ENCODE measurements at regions not wholly inside any gene's neighbourhood (a gene's known extent, or its start where the extent isn't known, plus 50 kb on each side); places are given as distances from the start of the nearest gene placed in this dataset.

DNA sequence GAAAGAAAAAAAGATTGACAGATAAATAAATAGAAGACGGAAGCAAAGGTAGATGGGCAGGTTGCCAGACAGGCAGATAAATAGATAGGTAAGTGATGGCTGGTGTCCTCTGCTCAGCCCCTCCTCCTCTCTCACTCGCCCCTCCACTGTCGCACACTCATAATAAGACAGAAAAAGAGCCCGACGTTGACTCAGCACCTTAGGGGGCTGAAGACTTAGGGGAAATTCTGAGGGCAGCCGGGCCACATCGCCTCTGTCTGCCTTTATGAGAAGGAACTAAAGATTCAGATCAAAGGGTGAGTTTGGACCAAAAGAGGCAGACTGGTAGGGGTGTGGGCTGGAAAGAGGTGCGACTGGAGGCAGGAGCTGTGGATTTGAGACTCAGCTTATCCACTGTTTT lies 158.1 kb upstream of the IGSF21 start:
- no peaks in the 10 kb centered on the region for H3K4me1 ChIP-seq (ENCODE audit: control insufficient read depth in 2 of 2, insufficient read depth in 2 of 2, low read length in 2 of 2)
- no peaks in the 10 kb centered on the region for H4K20me1 ChIP-seq (ENCODE audit: control insufficient read depth, insufficient read depth, low read length, poor library complexity, severe bottlenecking)
- 71% methylated on average over 5 of the region's 8 CpGs for WGBS (ENCODE audit: insufficient coverage)
- no peaks in the 10 kb centered on the region for H3K79me2 ChIP-seq (ENCODE audit: control insufficient read depth, insufficient read depth, low read length)
- intact Hi-C loops (cut with micrococcal nuclease): no loop called here
- H3K4me2 ChIP-seq (replicated peaks; ENCODE audit: low read depth, low read length, poor library complexity, severe bottlenecking): no peak overlapping the region
- CTCF ChIA-PET: no interaction called here
- TF ChIP-seq EZH2 (IDR thresholded peaks at IDR 0.05; ENCODE audit: borderline replicate concordance, insufficient read depth, low read depth, low read length, poor library complexity, severe bottlenecking): no peak
- TF ChIP-seq, protein P1, sequence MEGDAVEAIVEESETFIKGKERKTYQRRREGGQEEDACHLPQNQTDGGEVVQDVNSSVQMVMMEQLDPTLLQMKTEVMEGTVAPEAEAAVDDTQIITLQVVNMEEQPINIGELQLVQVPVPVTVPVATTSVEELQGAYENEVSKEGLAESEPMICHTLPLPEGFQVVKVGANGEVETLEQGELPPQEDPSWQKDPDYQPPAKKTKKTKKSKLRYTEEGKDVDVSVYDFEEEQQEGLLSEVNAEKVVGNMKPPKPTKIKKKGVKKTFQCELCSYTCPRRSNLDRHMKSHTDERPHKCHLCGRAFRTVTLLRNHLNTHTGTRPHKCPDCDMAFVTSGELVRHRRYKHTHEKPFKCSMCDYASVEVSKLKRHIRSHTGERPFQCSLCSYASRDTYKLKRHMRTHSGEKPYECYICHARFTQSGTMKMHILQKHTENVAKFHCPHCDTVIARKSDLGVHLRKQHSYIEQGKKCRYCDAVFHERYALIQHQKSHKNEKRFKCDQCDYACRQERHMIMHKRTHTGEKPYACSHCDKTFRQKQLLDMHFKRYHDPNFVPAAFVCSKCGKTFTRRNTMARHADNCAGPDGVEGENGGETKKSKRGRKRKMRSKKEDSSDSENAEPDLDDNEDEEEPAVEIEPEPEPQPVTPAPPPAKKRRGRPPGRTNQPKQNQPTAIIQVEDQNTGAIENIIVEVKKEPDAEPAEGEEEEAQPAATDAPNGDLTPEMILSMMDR (IDR thresholded peaks at IDR 0.05): no peak
- no peak overlapping the region for H3K9ac ChIP-seq (ENCODE audit: low read length)
- no peaks in the 10 kb centered on the region for H3K4me1 Mint-ChIP-seq
- POLR2A ChIA-PET: interaction anchor here (0.6 kb wide), 1 partner anchor 16 kb away, joined by 3 read pairs; no protein-coding TSS in a partner anchor
- H3K27me3 ChIP-seq (replicated peaks in 1 of 4; ENCODE audit: control extremely low read depth in 1 of 4, control insufficient read depth in 3 of 4, insufficient read depth in 4 of 4, low read length in 3 of 4): peaks cover 0 to 3% (median 0%) of the 10 kb centered on the region in 4 experiments
- H3K9me3 ChIP-seq (ENCODE audit: control extremely low read depth in 1 of 3, control insufficient read depth in 2 of 3, insufficient read depth in 1 of 3, low read length in 2 of 3): peaks cover 0 to 3% (median 0%) of the 10 kb centered on the region in 3 donors
- no peak overlapping the region for H2AFZ ChIP-seq (ENCODE audit: insufficient read depth, low read depth, low read length, poor library complexity, severe bottlenecking)
- ATAC-seq (ENCODE audit: low read depth) (no peak), DNase-seq (no peak)
- no peak overlapping the region for H3K27ac Mint-ChIP-seq
- H3K36me3 ChIP-seq (replicated peaks in 1 of 2; ENCODE audit: control extremely low read depth in 1 of 2, control insufficient read depth in 1 of 2, extremely low read depth in 1 of 2, insufficient read depth in 2 of 2, low read length in 1 of 2): no peaks in the 10 kb centered on the region
- no peak overlapping the region for H3K4me3 ChIP-seq (ENCODE audit: control extremely low read depth in 1 of 5, extremely low read depth in 1 of 5, insufficient read depth in 1 of 5, low read depth in 2 of 5, low read length in 4 of 5)
- no peaks in the 10 kb centered on the region for H3K9me3 Mint-ChIP-seq (ENCODE audit: insufficient read depth)
- no peak overlapping the region for H3K27ac ChIP-seq (ENCODE audit: low read length in 2 of 2)
- H3K27me3 Mint-ChIP-seq: peaks cover 37% of the 10 kb centered on the region
- H3K4me3 Mint-ChIP-seq: no peak overlapping the region

DNA sequence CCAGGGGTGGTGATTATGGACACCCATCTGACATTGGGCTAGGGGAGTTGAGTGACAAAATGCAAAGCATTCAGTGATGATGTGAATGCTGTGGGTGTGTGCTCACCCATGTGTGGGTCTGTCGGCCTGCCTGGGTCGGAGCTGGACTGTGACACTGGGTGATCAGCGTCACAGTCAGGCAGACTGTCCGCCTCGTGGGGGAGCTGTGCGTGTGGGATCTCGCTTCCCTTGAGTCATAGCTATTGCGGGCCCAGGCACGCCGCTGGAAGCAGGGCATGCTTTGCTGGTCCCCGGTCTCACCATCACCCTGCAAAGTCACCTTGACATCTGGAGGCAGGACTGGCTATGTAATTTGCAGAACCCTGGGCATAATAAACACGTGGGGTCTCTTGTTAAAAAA lies 156.9 kb upstream of the IGSF21 start:
- Mint-ChIP-seq H3K27me3 (peaks cover 39% of the 10 kb centered on the region), H3K4me1 (no peaks in the 10 kb centered on the region), H3K4me3 (no peak overlapping the region), H3K27ac (no peak overlapping the region), H3K9me3 (ENCODE audit: insufficient read depth) (no peaks in the 10 kb centered on the region)
- H3K36me3 ChIP-seq (replicated peaks in 1 of 2; ENCODE audit: control extremely low read depth in 1 of 2, control insufficient read depth in 1 of 2, extremely low read depth in 1 of 2, insufficient read depth in 2 of 2, low read length in 1 of 2): no peaks in the 10 kb centered on the region
- H3K79me2 ChIP-seq (ENCODE audit: control insufficient read depth, insufficient read depth, low read length): no peaks in the 10 kb centered on the region
- no peaks in the 10 kb centered on the region for H3K4me1 ChIP-seq (ENCODE audit: control insufficient read depth in 2 of 2, insufficient read depth in 2 of 2, low read length in 2 of 2)
- no peaks in the 10 kb centered on the region for H4K20me1 ChIP-seq (ENCODE audit: control insufficient read depth, insufficient read depth, low read length, poor library complexity, severe bottlenecking)
- POLR2A ChIA-PET: no interaction called here
- CTCF ChIA-PET: no interaction called here
- H3K4me3 ChIP-seq (ENCODE audit: control extremely low read depth in 1 of 5, extremely low read depth in 1 of 5, insufficient read depth in 1 of 5, low read depth in 2 of 5, low read length in 4 of 5): no peak overlapping the region
- no peak overlapping the region for H3K4me2 ChIP-seq (replicated peaks; ENCODE audit: low read depth, low read length, poor library complexity, severe bottlenecking)
- no peak for DNase-seq
- H3K27ac ChIP-seq (ENCODE audit: low read length in 2 of 2): no peak overlapping the region
- H3K9me3 ChIP-seq (ENCODE audit: control extremely low read depth in 1 of 3, control insufficient read depth in 2 of 3, insufficient read depth in 1 of 3, low read length in 2 of 3): peaks cover 0 to 3% (median 0%) of the 10 kb centered on the region in 3 donors
- no peak overlapping the region for H2AFZ ChIP-seq (ENCODE audit: insufficient read depth, low read depth, low read length, poor library complexity, severe bottlenecking)
- TF ChIP-seq, protein P1 (IDR thresholded peaks at IDR 0.05): no peak
- TF ChIP-seq EZH2 (IDR thresholded peaks at IDR 0.05; ENCODE audit: borderline replicate concordance, insufficient read depth, low read depth, low read length, poor library complexity, severe bottlenecking): no peak
- no peak for ATAC-seq (ENCODE audit: low read depth)
- H3K9ac ChIP-seq (ENCODE audit: low read length): no peak overlapping the region
- 77% methylated on average over 8 of the region's 12 CpGs for WGBS (ENCODE audit: insufficient coverage)
- peaks cover 0 to 3% (median 0%) of the 10 kb centered on the region in 4 experiments for H3K27me3 ChIP-seq (replicated peaks in 1 of 4; ENCODE audit: control extremely low read depth in 1 of 4, control insufficient read depth in 3 of 4, insufficient read depth in 4 of 4, low read length in 3 of 4)
- intact Hi-C loops (cut with micrococcal nuclease): no loop called here
